ENCODE measurements at regions not wholly inside any gene's neighbourhood (a gene's known extent, or its start where the extent isn't known, plus 50 kb on each side); places are given as distances from the start of the nearest gene placed in this dataset.

- no peak for TF ChIP-seq POLR2A (IDR thresholded peaks at IDR 0.05)
- TF ChIP-seq CTCF (IDR thresholded peaks at IDR 0.05 in 4 of 5, conservative IDR thresholded peaks at IDR 0.05 in 1 of 5): no peak
Measured at GRCh38 chr7:18189500-18190126, 162.0 kb upstream of the PRPS1L1 start.

All from gastrocnemius medialis (tissue), 4 donors.